Esophagus squamous epithelium (tissue), 4 donors: ENCODE measurements at regions not wholly inside any gene's neighbourhood (a gene's known extent, or its start where the extent isn't known, plus 50 kb on each side); places are given as distances from the start of the nearest gene placed in this dataset.

Experiments used
- CTCF ChIP-seq, 6 experiments: fragments of 450-650 bp in 4 of 6; fragments of 200-600 bp in 2 of 6; sonication (generic) in 2 of 6; IDR thresholded peaks; one replicate each; pipeline ENCODE4 v1.5.1; 2016 to 2019; ENCODE audit warnings: antibody characterized with exemption in 6 of 6, mild to moderate bottlenecking in 4 of 6, moderate library complexity in 4 of 6
- POLR2A ChIP-seq, 4 donors: fragments of 450-650 bp; IDR thresholded peaks; one replicate each; pipeline ENCODE4 v1.6.1; 2017; ENCODE audit warnings: antibody characterized with exemption in 4 of 4, mild to moderate bottlenecking in 4 of 4, moderate library complexity in 3 of 4

- TF ChIP-seq POLR2A (IDR thresholded peaks at IDR 0.05) (no peak), CTCF (IDR thresholded peaks at IDR 0.05) (no peak)
Observed at GRCh38 chr12:124387528-124387911, 92.6 kb downstream of the RFLNA start.
